Right atrium auricular region (tissue), 2 donors: ENCODE measurements at regions not wholly inside any gene's neighbourhood (a gene's known extent, or its start where the extent isn't known, plus 50 kb on each side); places are given as distances from the start of the nearest gene placed in this dataset.
"Not testable (repeated sequence)": the region's sequence is repeated elsewhere in the genome, so short reads cannot be mapped to it uniquely, and the experiment has no call there.

Experiments
- DNase-seq: peaks from one replicate; pipeline ENCODE4 v3.0.0-alpha.2; 2019; ENCODE audit warnings: low spot score
- H3K27ac ChIP-seq, 2 donors: fragments of 200-600 bp; sonication (generic); 1 replicate in 1 of 2; 2 replicates in 1 of 2; pipeline ENCODE4 v1.5.1; 2016 to 2019
- H3K27me3 ChIP-seq, 2 donors: fragments of 200-600 bp; sonication (generic); one replicate each; pipeline versions ENCODE4 v1.5.1 to v1.6.0; 2017 to 2019
- H3K36me3 ChIP-seq: fragments of 200-600 bp; sonication (generic); one replicate; pipeline ENCODE4 v1.5.1; 2016
- H3K4me1 ChIP-seq, 2 donors: fragments of 200-600 bp; sonication (generic); one replicate each; pipeline versions ENCODE4 v1.5.1 to v1.6.0; 2017 to 2019
- H3K4me3 ChIP-seq, 2 donors: fragments of 200-600 bp; sonication (generic); 1 replicate in 1 of 2; 2 replicates in 1 of 2; pipeline ENCODE4 v1.5.1; 2017 to 2019; ENCODE audit warnings: mild to moderate bottlenecking in 1 of 2, moderate library complexity in 1 of 2
- H3K9me3 ChIP-seq, 2 donors: fragments of 200-600 bp; sonication (generic); one replicate each; pipeline ENCODE4 v1.5.1; 2019
- CTCF ChIP-seq, 2 donors: fragments of 200-600 bp; sonication (generic); IDR thresholded peaks; one replicate each; pipeline ENCODE4 v1.5.1; 2019; ENCODE audit warnings: antibody characterized with exemption in 2 of 2

- H3K36me3 ChIP-seq = no peaks in the 10 kb centered on the region
- no peak for DNase-seq
- no peak for TF ChIP-seq CTCF (IDR thresholded peaks at IDR 0.05)
- H3K4me1 ChIP-seq = no peaks in the 10 kb centered on the region
- H3K27ac ChIP-seq = no peak overlapping the region
- no peak overlapping the region for H3K4me3 ChIP-seq
- H3K27me3 ChIP-seq = no peaks in the 10 kb centered on the region
- H3K9me3 ChIP-seq = no peaks in the 10 kb centered on the region
Observed at GRCh38 chr16:79949417-79949816, 348.9 kb upstream of the MAF start.

- H3K27ac ChIP-seq = no peak overlapping the region
- H3K4me1 ChIP-seq = no peaks in the 10 kb centered on the region
Observed at GRCh38 chr16:79947771-79948170, 347.2 kb upstream of the MAF start.

DNA sequence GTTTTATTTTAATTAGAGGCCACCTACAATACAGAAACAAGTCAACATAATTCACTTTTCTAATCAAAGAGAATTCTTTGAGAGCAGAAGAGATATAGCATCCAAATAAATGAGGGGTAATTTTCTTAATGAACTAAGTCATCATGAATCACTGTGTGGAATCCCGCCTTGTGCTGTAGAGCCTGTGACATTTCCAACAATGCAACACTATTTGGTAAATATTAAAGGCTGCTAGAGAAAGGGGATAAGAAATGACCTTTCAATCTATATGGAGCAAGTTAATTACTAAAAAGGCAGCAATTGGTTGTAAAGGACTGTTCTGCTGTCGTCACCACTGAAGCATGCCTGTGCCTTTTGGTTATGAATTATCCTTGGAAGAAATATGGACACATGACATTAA is 345.7 kb upstream of the MAF start:
- Histone ChIP-seq H3K4me3 (no peak overlapping the region), H3K36me3 (no peaks in the 10 kb centered on the region), H3K9me3 (no peaks in the 10 kb centered on the region), H3K27me3 (no peaks in the 10 kb centered on the region), H3K4me1 (no peaks in the 10 kb centered on the region), H3K27ac (no peak overlapping the region)
- TF ChIP-seq CTCF (IDR thresholded peaks at IDR 0.05) = no peak
- no peak for DNase-seq

More at GRCh38 chr16:79947771-79948170, 347.2 kb upstream of the MAF start:
- DNase-seq = no peak
- Histone ChIP-seq H3K27me3 (no peaks in the 10 kb centered on the region), H3K4me3 (no peak overlapping the region), H3K36me3 (no peaks in the 10 kb centered on the region), H3K9me3 (no peaks in the 10 kb centered on the region)
- TF ChIP-seq CTCF (IDR thresholded peaks at IDR 0.05) = no peak

DNA sequence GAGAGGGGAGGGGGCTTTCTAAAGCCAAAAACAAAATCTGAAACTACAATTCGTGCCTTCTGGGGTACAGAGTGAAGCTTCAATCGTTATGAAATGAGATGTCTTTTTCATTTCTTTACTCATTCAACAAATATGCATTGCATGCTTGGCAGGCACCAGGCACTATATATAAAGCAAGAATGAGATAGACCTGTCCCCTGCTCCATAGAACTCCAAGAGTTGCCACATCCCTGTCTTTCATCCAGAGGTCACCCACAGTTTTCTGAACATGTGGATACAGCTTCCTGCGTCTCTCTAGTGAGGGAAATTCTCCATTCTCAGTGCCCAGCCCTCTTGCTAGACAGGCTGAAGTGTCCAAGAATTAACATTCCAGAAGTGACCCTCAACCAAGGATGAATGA is 343.2 kb upstream of the MAF start:
- Histone ChIP-seq H3K36me3 (no peaks in the 10 kb centered on the region), H3K4me1 (no peaks in the 10 kb centered on the region), H3K27me3 (no peaks in the 10 kb centered on the region), H3K27ac (no peak overlapping the region), H3K9me3 (no peaks in the 10 kb centered on the region), H3K4me3 (no peak overlapping the region)
- no peak for TF ChIP-seq CTCF (IDR thresholded peaks at IDR 0.05)
- no peak for DNase-seq

DNA sequence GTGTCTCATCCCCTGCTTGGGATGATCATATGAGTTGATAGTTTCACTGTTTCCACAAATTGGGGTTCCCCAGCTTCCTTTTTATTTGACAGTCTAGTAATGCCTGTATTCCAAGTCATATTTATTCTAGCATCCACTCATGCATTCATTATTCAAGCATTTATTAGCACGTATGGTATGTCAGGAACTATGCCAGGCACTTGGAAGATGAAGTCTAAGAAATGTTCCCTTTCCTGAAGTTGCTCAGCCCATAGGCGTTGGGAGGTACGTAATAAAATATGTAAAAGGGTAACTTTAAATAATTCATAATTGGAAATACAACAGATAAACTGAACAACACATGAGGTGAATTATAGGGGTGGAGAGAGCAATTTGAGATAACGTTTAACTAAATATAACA is 338.0 kb upstream of the MAF start:
- no peaks in the 10 kb centered on the region for H3K4me1 ChIP-seq
- no peaks in the 10 kb centered on the region for H3K27me3 ChIP-seq
- no peaks in the 10 kb centered on the region for H3K36me3 ChIP-seq
- TF ChIP-seq CTCF (IDR thresholded peaks at IDR 0.05) = no peak
- no peak overlapping the region for H3K4me3 ChIP-seq
- no peaks in the 10 kb centered on the region for H3K9me3 ChIP-seq
- H3K27ac ChIP-seq = no peak overlapping the region
- no peak for DNase-seq

DNA sequence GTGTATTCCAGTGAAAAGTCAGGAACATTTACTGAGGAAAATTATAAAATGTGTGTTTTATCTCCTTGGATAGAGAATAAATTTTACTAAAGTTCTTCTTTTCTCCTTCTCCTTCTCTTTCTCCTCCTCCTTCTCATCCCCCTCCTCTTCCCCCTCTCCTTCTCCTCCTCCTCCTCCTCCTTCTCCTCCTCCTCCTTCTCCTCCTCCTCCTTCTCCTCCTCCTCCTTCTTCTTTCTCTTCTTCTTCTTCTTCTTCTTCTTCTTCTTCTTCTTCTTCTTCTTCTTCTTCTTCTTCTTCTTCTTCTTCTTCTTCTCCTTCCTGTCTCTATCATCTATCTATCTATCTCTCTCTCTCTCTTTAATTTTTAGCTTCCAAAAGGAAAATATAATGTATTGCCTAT is 337.1 kb upstream of the MAF start:
- not testable (repeated sequence) for H3K27me3 ChIP-seq, H3K27ac ChIP-seq, DNase-seq, H3K4me3 ChIP-seq, H3K4me1 ChIP-seq, H3K9me3 ChIP-seq, H3K36me3 ChIP-seq
